ENCODE measurements at regions not wholly inside any gene's neighbourhood (a gene's known extent, or its start where the extent isn't known, plus 50 kb on each side); places are given as distances from the start of the nearest gene placed in this dataset.

- POLR2A ChIA-PET, result no interaction called here
- no peak for DNase-seq (ENCODE audit: low read depth, low spot score)
- Histone ChIP-seq H3K4me3 (ENCODE audit: low read depth, low read length) (no peak overlapping the region), H3K9me3 (ENCODE audit: control insufficient read depth, insufficient read depth, low read length) (no peaks in the 10 kb centered on the region), H3K27ac (ENCODE audit: low read depth, low read length) (no peak overlapping the region), H3K27me3 (ENCODE audit: control insufficient read depth, insufficient read depth, low read length) (no peaks in the 10 kb centered on the region)
- no peak for TF ChIP-seq CTCF (IDR thresholded peaks at IDR 0.05; ENCODE audit: low read depth, low read length)
- CTCF ChIA-PET, result no interaction called here
These were observed 54.8 kb upstream of the TFAP2D start for GRCh38 chr6:50658561-50658960.

GRCh38 chr6:50661636-50662035 is 51.7 kb upstream of the TFAP2D start:
- no peaks in the 10 kb centered on the region for H3K9me3 ChIP-seq (ENCODE audit: control insufficient read depth, insufficient read depth, low read length)
- POLR2A ChIA-PET, result no interaction called here
- H3K27me3 ChIP-seq (ENCODE audit: control insufficient read depth, insufficient read depth, low read length), result no peaks in the 10 kb centered on the region
- H3K27ac ChIP-seq (ENCODE audit: low read depth, low read length), result no peak overlapping the region
- DNase-seq (ENCODE audit: low read depth, low spot score), result no peak
- H3K4me3 ChIP-seq (ENCODE audit: low read depth, low read length), result no peak overlapping the region
- TF ChIP-seq CTCF (IDR thresholded peaks at IDR 0.05; ENCODE audit: low read depth, low read length), result no peak
- CTCF ChIA-PET, result interaction anchor here (0.6 kb wide), 1 partner anchor 51 kb away, joined by 3 read pairs; no protein-coding TSS in a partner anchor

All from AG04450 (cell line).